Stimulated activated CD4-positive, alpha-beta T cell treated with anti-CD3 and anti-CD28 coated beads, Interleukin-4, amount 100 ng/mL, for 1 hour (primary cell): ENCODE measurements at regions not wholly inside any gene's neighbourhood (a gene's known extent, or its start where the extent isn't known, plus 50 kb on each side); places are given as distances from the start of the nearest gene placed in this dataset.

Experiments
- DNase-seq: peaks from one replicate; pipeline ENCODE4 v3.0.0-alpha.2; 2020

- no peak for DNase-seq
These were observed 114.0 kb downstream of the NSG2 start for GRCh38 chr5:174159327-174160114.

- no peak for DNase-seq
These were observed 119.9 kb downstream of the NSG2 start for GRCh38 chr5:174165406-174165805.

GRCh38 chr5:174166231-174167079, 120.9 kb downstream of the NSG2 start:
- DNase-seq = no peak

- DNase-seq = no peak
These were observed 121.8 kb downstream of the NSG2 start for GRCh38 chr5:174167080-174167910.

GRCh38 chr5:174172152-174172551, 126.6 kb downstream of the NSG2 start:
- DNase-seq = no peak

- no peak for DNase-seq
These were observed 127.1 kb downstream of the NSG2 start for GRCh38 chr5:174172566-174172965.

GRCh38 chr5:174173766-174174165, 128.3 kb downstream of the NSG2 start:
- no peak for DNase-seq

GRCh38 chr5:174175716-174176268, 130.3 kb downstream of the NSG2 start:
- no peak for DNase-seq

GRCh38 chr5:174176511-174176910, 131.0 kb downstream of the NSG2 start:
- no peak for DNase-seq

GRCh38 chr5:174177531-174177930, 132.0 kb downstream of the NSG2 start:
- DNase-seq = no peak

GRCh38 chr5:174177976-174178605, 132.6 kb downstream of the NSG2 start:
- no peak for DNase-seq

GRCh38 chr5:174180639-174181038, 135.1 kb downstream of the NSG2 start:
- DNase-seq = no peak

- DNase-seq = no peak
These were observed 136.6 kb downstream of the NSG2 start for GRCh38 chr5:174182111-174182510.

- DNase-seq = no peak
These were observed 138.2 kb downstream of the NSG2 start for GRCh38 chr5:174183701-174184100.

- no peak for DNase-seq
These were observed 140.0 kb downstream of the NSG2 start for GRCh38 chr5:174185506-174185905.

GRCh38 chr5:174186096-174186695, 140.7 kb downstream of the NSG2 start:
- DNase-seq = no peak

- no peak for DNase-seq
These were observed 141.5 kb downstream of the NSG2 start for GRCh38 chr5:174187001-174187400.

- DNase-seq = no peak
These were observed 142.0 kb downstream of the NSG2 start for GRCh38 chr5:174187481-174187880.

- no peak for DNase-seq
These were observed 142.8 kb downstream of the NSG2 start for GRCh38 chr5:174188295-174188694.

- no peak for DNase-seq
These were observed 144.4 kb downstream of the NSG2 start for GRCh38 chr5:174189654-174190541.

- DNase-seq = no peak
These were observed 145.6 kb downstream of the NSG2 start for GRCh38 chr5:174191076-174191475.
